Stimulated activated CD8-positive, alpha-beta memory T cell treated with anti-CD3 and anti-CD28 coated beads, Interleukin-7, amount 100 ng/mL, for 1 hour (primary cell): ENCODE measurements at regions not wholly inside any gene's neighbourhood (a gene's known extent, or its start where the extent isn't known, plus 50 kb on each side); places are given as distances from the start of the nearest gene placed in this dataset.

Source experiments
- DNase-seq, 2 donors: peaks; one replicate each; pipeline ENCODE4 v3.0.0-alpha.2; 2020; ENCODE audit warnings: low read depth in 2 of 2

- DNase-seq = no peak
Observed at GRCh38 chr10:10803278-10803677, 214.4 kb upstream of the CELF2 start.

DNA sequence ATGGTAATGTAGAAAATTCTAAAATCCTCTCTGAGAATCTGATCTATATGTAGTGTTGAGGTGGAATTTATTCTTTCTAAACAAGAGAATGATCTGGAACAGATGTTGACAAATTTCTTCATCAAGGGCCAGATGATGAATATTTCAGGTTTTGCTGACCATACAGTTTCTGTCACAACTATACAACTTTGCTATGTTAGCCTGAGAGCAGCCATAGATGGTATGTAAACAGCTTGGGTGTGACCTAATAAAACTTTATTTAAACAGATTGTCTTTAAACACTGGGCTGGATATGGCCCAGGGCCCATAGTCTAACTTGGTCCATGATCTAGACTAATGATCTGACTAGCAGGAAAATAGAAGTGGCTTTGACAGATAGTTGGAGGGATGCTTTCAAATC is 213.6 kb upstream of the CELF2 start:
- no peak for DNase-seq

DNA sequence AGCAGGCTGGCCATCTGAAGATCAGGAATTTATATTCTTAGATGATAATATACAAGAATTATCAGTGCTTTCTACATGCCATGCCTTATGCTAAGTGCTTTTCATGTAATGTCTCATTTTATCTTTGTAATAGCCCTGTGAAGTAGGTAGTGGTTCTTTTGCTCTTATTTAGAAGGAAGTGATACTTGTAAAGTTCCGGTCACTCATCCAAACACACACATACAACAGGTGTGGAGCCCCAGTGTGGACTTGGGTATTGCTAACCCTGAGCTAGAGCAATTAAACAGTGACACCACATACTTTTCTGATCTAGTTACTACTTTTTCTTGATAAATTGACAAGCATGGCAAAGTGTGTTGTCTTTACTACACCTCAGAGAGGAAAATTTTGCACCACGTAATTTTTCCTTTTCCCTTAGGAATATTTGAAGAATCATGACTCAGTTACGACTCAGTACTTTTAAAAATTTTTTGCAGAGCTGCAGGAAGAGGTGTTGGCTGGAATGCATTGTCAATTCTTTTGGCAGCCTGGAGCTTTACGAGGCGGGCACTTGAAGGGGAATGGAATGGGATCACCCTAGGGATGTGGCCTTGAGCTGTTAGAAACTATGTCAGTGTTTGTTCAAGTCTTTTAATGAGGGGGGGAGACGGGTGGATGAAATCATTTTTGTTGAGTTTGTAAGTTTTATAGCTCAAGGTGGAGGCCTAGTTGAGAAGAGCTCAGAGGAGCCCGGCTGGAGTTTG is 212.5 kb upstream of the CELF2 start:
- no peak for DNase-seq

DNA sequence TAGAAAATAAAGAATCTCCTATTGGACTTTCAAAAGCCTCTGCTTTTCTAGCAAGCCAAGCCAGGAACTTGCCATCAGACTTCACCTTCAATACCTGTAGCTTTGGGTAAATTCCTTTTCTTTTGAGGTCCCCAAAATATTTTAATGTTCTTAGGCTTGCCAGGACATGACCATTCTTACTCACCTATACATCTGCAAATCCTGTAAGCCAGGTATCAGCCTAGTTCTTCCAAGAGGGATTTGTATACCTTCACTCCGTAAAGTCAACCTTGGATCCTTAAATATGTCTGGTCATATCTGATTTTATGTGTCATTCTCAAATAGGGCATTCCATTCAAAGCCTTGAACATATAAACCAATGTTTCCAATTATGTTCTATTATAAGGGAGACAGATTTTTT is 210.6 kb upstream of the CELF2 start:
- DNase-seq = no peak

DNA sequence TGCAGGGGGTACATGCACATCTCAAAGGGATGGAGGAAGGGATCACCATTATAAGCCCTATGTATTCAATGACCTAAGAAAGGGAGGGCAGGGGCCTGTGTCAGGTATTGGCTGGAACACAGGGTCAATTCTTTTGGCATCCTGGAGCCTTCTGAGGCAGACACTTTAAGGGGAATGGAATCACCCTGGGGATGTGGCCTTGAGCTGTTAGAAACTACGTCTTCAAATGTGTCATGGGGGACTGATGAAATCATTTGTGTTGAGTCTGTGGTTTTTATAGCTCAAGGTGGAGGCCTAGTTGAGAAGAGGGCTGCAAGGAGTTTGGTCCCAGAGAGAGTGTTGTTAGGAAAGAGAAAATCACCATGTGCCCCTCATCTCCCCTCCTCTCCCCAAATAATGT is 206.1 kb upstream of the CELF2 start:
- no peak for DNase-seq

GRCh38 chr10:10813656-10814055 is 204.0 kb upstream of the CELF2 start:
- DNase-seq = no peak

DNA sequence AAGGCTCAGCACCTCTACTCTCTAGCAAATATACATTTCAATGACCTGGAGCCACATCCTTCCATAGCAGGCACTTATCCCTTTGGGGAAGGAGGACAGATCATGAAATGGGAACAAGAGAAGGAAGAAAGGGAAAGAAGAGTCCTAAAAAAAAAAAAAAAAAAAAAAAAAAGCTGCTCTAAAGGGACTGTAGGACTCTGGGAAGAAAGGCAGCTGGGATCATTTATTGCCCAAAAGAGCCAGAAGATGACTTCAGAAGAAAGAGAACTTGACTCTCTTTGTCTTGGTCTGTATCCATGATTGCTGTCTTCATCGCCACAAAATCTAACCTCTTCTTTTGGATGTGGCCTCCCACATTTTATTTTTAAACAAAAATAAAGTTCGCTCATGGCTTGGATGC is 203.6 kb upstream of the CELF2 start:
- DNase-seq = no peak

GRCh38 chr10:10816447-10816846 is 201.2 kb upstream of the CELF2 start:
- DNase-seq = no peak

DNA sequence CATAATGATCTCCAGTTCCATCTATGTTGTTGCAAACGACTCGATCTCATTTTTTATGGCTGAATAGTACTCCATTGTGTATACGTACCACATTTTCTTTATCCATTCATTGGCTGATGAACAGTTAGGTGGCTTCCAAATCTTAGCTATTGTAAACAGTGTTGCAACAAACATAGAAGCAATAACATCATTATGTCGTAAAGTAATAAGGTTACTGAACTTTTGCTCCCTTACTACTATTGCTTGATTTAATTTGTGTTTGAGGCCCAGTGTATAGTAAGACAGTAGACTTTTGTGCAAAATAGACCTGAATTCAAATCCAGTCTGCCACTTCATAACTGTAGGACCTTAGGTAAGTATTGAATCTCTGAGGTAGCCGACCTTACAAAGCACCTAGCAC is 200.1 kb upstream of the CELF2 start:
- no peak for DNase-seq

DNA sequence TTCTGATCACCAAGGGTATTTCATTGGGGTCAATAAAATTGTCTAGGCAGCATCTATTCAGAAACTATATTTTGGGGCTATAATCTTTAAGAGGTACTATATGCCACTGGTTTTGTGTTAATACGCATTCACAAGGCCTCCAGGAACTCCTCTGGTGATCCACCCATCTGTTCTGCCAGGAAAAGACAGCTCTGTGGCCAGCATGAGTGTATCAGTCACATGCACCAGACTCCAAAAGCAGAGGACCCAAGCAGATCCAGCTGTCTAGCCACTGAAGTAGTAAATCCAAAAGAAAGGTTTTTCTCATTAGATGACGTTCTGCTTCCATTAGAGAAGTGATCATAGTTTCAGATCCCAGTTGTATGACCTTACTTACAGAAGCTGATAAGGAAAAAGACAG is 199.6 kb upstream of the CELF2 start:
- no peak for DNase-seq

DNA sequence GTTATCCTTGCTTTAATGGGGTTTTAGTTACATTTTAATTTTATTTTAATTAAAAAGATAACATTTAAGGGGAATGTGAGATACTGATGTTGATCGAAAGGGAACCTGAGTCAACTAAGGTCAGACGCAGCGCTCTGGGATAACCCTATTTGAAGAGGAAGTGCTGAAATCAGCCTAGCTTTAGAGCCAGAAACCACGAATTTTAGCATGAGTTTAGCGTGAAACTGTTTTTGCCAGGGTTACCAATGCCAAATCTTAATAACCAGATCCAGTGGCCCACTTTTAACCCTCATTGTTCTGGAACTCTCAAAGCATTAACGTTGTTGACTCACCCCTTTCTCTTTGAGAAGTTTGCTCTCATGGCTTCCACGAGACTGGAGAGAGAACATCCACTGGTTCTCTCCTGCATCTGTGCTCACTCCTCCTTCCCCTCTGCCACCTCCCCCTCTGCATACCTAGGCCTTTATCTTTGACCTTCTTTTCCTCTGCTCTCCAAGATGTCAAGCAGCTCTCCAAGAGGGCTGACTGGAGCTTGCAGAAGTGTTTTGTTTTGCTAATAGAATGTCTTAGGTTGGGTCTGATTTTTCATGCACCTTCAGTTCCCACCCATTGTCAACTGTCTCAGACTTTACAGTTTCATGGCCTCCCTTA is 198.3 kb upstream of the CELF2 start:
- DNase-seq = no peak

- DNase-seq = no peak
Observed at GRCh38 chr10:10821926-10822325, 195.7 kb upstream of the CELF2 start.

DNA sequence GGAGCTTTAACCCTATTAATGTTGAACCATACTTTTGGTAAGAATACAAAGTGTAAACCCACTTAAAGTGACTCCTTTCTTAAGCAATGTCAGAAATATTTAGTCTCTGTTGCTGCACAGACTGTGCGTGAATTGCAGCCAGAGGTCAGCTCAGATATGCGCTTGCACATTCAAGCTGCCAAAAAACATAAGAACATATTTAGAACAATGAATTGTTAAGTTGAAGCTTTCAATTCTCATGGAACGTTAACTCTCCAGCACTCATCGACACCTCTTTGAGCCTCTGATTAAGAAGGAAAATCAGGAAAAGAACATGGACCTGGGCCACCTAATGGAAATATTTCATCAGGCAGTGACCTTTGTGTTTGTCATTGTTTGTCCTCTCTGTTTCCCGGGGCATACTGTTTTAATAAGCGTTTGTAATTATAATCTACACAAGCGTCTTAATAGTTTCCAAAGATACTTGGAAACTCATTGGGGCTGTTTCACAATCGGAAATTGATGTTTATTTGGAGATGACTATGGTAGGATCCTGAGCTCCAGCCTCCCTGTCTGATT is 193.0 kb upstream of the CELF2 start:
- no peak for DNase-seq

DNA sequence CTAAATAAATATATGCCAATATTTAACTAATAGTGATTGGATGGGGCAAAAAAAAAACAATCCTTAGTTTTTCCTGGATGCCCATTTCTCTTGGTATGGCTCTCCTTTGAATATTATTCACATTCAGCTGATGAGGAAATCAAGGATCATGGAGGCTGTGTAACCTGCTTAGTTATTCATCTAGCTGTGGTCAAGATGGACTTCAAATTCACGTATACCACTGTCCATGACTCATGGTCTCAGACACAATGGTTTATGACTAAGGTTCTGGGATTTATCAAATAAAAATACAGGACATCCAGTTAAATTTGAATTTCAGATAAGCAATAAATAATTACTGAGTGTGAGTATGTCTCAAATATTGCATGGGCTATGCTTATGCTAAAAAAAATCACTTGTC is 191.5 kb upstream of the CELF2 start:
- no peak for DNase-seq

GRCh38 chr10:10828623-10829022 is 189.0 kb upstream of the CELF2 start:
- DNase-seq = no peak

DNA sequence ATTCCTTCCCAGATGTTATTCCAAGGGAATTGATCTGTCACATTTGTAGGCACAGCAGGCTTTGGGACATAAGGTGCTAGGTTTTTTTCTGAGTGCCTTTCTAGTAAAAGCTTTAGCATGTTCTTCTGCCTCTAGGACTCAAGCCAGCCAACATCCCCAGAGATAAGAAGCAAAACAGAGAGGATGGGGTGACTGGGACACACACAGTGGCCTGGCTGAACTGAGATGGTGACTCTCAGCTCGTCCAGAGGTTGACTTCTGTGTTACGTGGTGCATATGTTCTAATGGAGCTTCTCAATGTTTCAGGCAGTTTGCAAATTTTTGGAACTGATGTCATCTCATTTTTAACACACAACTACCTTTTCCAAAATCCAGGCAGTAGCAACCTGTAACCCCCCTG is 188.1 kb upstream of the CELF2 start:
- DNase-seq = no peak

- DNase-seq = no peak
Observed at GRCh38 chr10:10830293-10830986, 187.2 kb upstream of the CELF2 start.

DNA sequence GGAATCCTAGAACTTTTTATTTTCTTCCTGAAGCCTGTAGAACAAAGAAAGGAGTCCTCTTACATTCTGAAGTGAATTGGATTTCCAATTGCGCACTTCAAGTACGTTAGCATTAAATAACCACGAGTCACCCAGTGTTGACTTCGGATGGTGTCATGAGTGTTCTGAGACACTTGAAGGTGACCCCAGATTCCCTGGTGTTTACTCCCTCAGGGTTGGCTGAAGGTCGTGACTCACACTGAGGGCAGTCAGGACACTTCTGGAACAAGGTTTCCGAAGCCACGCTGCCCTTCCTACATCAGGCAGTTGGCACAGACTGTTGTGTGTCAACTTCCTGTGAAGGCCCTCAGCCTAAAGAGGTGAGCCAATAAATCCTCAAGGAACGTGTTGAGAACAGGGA is 186.6 kb upstream of the CELF2 start:
- no peak for DNase-seq

DNA sequence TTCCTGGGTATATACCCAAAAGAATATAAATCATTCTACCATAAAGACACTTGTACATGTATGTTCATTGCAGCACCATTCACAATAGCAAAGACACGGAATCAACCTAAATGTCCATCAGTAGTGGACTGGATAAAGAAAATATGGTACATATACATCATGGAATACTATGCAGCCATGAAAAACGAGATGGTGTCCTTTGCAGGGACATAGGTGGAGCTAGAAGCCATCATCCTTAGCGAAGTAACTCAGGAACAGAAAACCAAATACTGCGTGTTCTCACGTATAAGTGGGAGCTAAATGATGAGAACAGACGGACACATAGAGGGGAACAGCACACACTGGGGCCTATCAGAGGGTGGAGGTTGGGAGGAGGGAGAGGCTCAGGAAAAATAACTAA is 183.7 kb upstream of the CELF2 start:
- DNase-seq = no peak

GRCh38 chr10:10844251-10844650 is 173.4 kb upstream of the CELF2 start:
- no peak for DNase-seq

GRCh38 chr10:10845185-10845584 is 172.5 kb upstream of the CELF2 start:
- no peak for DNase-seq

DNA sequence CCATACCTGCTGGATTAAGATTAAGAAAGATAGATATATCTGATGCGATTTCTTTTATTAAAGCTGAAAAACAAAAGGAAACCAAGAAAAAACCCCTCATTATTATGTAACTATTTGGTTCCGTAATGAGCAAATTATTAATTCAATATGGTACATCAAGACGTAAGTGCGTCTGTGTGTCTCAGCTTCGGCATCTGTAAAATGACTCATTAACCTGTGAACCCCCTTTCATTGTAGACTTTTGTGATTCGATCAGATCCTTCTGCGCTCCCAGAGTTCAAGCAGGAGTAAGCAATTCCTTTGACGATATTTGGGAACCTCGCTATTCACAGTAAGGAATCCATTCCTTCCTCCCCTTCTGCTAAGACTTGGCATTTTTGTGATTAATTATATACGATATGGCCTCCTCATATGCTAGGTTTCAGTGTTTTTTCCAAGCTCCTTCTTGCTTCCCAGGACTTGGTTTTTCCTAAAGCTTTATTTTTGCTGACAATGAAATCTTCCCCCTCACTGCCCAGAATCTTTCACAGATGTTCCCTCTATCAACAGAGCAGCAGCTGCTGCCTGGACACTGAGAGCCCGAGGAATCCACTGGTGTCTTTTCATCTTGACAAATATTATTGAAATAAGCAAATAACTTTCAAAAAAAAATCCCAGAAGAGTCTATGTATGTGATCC is 171.7 kb upstream of the CELF2 start:
- no peak for DNase-seq
